PC-9 (cell line): ENCODE measurements at regions not wholly inside any gene's neighbourhood (a gene's known extent, or its start where the extent isn't known, plus 50 kb on each side); places are given as distances from the start of the nearest gene placed in this dataset.
"Not testable (repeated sequence)": the region's sequence is repeated elsewhere in the genome, so short reads cannot be mapped to it uniquely, and the experiment has no call there.

Experiments
- BruUV-seq: library from RNA; stranded (reverse); fragments of 400-500 nt; replicated peaks from 2 replicates; lab custom pipeline; 2021; lab: Mats Ljungman, UMichigan
- CTCF ChIA-PET: fragments of 300-600 bp; sonication (Branson Sonifier 250); formaldehyde crosslinking; loops from one replicate; lab custom pipeline; 2022; ENCODE audit warnings: antibody characterized with exemption; lab: Charles Lee
- POLR2A ChIA-PET: fragments of 300-600 bp; sonication (Branson Sonifier 250); formaldehyde crosslinking; loops from one replicate; lab custom pipeline; 2022; ENCODE audit warnings: antibody characterized with exemption; ENCODE audit not compliant: unreplicated experiment; lab: Charles Lee
- DNase-seq, 2 experiments: peaks; one replicate each; pipeline versions ENCODE4 v3.0.0 to v3.0.0-alpha.2; 2015 to 2022; ENCODE audit warnings: mixed read lengths in 1 of 2
- H2AFZ ChIP-seq: fragments of 200-600 bp; sonication (generic); 2 replicates; pipeline ENCODE4 v1.8.1; 2017; ENCODE audit warnings: antibody characterized with exemption
- H3F3A ChIP-seq: fragments of 200-600 bp; sonication (generic); 2 replicates; pipeline ENCODE4 v1.8.1; 2017; ENCODE audit warnings: antibody characterized with exemption, mild to moderate bottlenecking, low read depth; ENCODE audit not compliant: insufficient read depth
- H3K27ac ChIP-seq: fragments of 200-600 bp; sonication (generic); 2 replicates; pipeline ENCODE4 v1.6.1; 2016; ENCODE audit warnings: mixed run types
- H3K27me3 ChIP-seq: fragments of 200-600 bp; sonication (generic); 2 replicates; pipeline ENCODE4 v1.6.1; 2016; ENCODE audit warnings: low read depth, mixed run types; ENCODE audit not compliant: insufficient read depth
- H3K36me3 ChIP-seq: fragments of 200-600 bp; sonication (generic); 2 replicates; pipeline ENCODE4 v1.6.1; 2016; ENCODE audit warnings: low read depth, mixed run types
- H3K4me1 ChIP-seq: fragments of 200-600 bp; sonication (generic); replicated peaks from 2 replicates; pipeline ENCODE4 v1.6.1; 2016; ENCODE audit warnings: mixed run types; ENCODE audit not compliant: insufficient read depth
- H3K4me2 ChIP-seq: fragments of 200-600 bp; sonication (generic); 2 replicates; pipeline ENCODE4 v1.6.1; 2017; ENCODE audit warnings: mixed run types
- H3K4me3 ChIP-seq: fragments of 200-600 bp; sonication (generic); 2 replicates; pipeline ENCODE4 v1.6.1; 2016; ENCODE audit warnings: mixed run types
- H3K79me2 ChIP-seq: fragments of 200-600 bp; sonication (generic); 2 replicates; pipeline ENCODE4 v1.6.1; 2017; ENCODE audit warnings: low read depth, mixed run types
- H3K9me2 ChIP-seq: fragments of 200-600 bp; sonication (generic); 2 replicates; pipeline ENCODE4 v1.8.1; 2017; ENCODE audit warnings: mild to moderate bottlenecking; ENCODE audit not compliant: insufficient read depth
- H3K9me3 ChIP-seq: fragments of 200-600 bp; sonication (generic); 2 replicates; pipeline ENCODE4 v1.8.1; 2016; ENCODE audit warnings: low read depth; ENCODE audit not compliant: insufficient read depth
- H4K20me1 ChIP-seq: fragments of 200-600 bp; sonication (generic); 2 replicates; pipeline ENCODE4 v1.8.1; 2017; ENCODE audit not compliant: insufficient read depth
- CTCF ChIP-seq: fragments of 200-600 bp; sonication (generic); conservative IDR thresholded peaks from 2 replicates; pipeline ENCODE4 v1.6.1; 2017; ENCODE audit warnings: mixed run types, antibody characterized with exemption, mild to moderate bottlenecking, moderate library complexity
- EZH2 ChIP-seq: fragments of 200-600 bp; sonication (generic); IDR thresholded peaks from 2 replicates; pipeline ENCODE4 v1.8.0; 2017; ENCODE audit warnings: antibody characterized with exemption, low read depth
- intact Hi-C: fragments of 100-400 bp; cut with micrococcal nuclease; formaldehyde crosslinking; loops from one replicate; pipeline ENCODE4 v1.10.0; 2022; ENCODE audit not compliant: unreplicated experiment

DNA sequence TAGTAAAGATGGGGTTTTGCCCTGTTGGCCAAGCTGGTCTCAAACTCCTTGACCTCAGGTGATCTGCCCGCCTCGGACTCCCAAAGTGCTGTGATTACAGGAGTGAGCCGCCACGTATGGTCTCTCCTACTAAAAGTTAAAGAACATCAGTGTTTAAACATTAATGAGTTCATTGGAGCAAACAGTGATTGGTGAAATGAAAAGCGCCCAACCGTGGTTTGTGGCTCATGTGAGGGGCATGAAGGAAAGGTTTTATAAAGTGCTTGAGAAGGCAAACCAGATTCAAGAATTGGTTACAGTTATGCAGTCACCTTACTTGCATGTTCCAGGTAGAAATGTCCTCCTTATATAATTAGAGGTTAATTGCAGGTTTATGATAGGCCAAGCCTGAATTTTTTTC lies 109.5 kb downstream of the ZNF675 start:
- no peak for TF ChIP-seq EZH2
- no peak for TF ChIP-seq CTCF
- Histone ChIP-seq H3K9me2 (no peaks in the 10 kb centered on the region), H3K79me2 (no peaks in the 10 kb centered on the region), H3K4me3 (no peak overlapping the region), H3K9me3 (peaks cover 13% of the 10 kb centered on the region; the same call in 1 of the 2 replicates), H3K36me3 (no peaks in the 10 kb centered on the region), H4K20me1 (no peaks in the 10 kb centered on the region), H3F3A (no peaks in the 10 kb centered on the region), H3K4me1 (no peaks in the 10 kb centered on the region), H3K4me2 (no peak overlapping the region), H3K27ac (no peak overlapping the region), H3K27me3 (no peaks in the 10 kb centered on the region), H2AFZ (no peak overlapping the region)
- intact Hi-C loops: no loop called here
- no peak for DNase-seq
- ChIA-PET CTCF (no interaction called here), POLR2A (no interaction called here)
- no TSS peak for BruUV-seq

GRCh38 chr19:23571175-23571574 lies 115.8 kb downstream of the ZNF675 start:
- Histone ChIP-seq H3K36me3 (no peaks in the 10 kb centered on the region), H4K20me1 (no peaks in the 10 kb centered on the region), H3K27ac (no peak overlapping the region), H3K9me3 (peaks cover 44% of the 10 kb centered on the region; the same call in 1 of the 2 replicates), H3F3A (0 out of 2 replicates have a peak, but pooled peaks cover 5% of the 10 kb centered on the region), H3K27me3 (no peaks in the 10 kb centered on the region), H3K79me2 (no peaks in the 10 kb centered on the region), H3K4me3 (no peak overlapping the region), H2AFZ (no peak overlapping the region), H3K9me2 (no peaks in the 10 kb centered on the region), H3K4me2 (no peak overlapping the region), H3K4me1 (no peaks in the 10 kb centered on the region)
- no TSS peak for BruUV-seq
- intact Hi-C loops: no loop called here
- ChIA-PET CTCF (no interaction called here), POLR2A (no interaction called here)
- TF ChIP-seq CTCF (no peak), EZH2 (no peak)
- no peak for DNase-seq

- intact Hi-C loops: not testable (repeated sequence)
These were observed 118.9 kb downstream of the ZNF675 start for GRCh38 chr19:23568116-23568515.

GRCh38 chr19:23565256-23565655 lies 121.8 kb downstream of the ZNF675 start:
- Histone ChIP-seq H2AFZ (no peak overlapping the region), H3K4me1 (peaks cover 4% of the 10 kb centered on the region; the same call in 1 of the 2 replicates), H3K79me2 (no peaks in the 10 kb centered on the region), H3K27ac (0 out of 2 replicates have a peak overlapping the region, but pooled peaks have one; percentile 24), H3K36me3 (no peaks in the 10 kb centered on the region), H3F3A (no peaks in the 10 kb centered on the region; the same call in 1 of the 2 replicates), H3K4me3 (no peak overlapping the region), H3K4me2 (no peak overlapping the region), H4K20me1 (no peaks in the 10 kb centered on the region), H3K9me3 (peaks cover 35% of the 10 kb centered on the region), H3K27me3 (no peaks in the 10 kb centered on the region), H3K9me2 (no peaks in the 10 kb centered on the region)
- BruUV-seq: no TSS peak
- peak; percentile 3 to 77 for DNase-seq
- ChIA-PET CTCF (no interaction called here), POLR2A (no interaction called here)
- intact Hi-C loops: no loop called here
- TF ChIP-seq EZH2: no peak
- no peak for TF ChIP-seq CTCF

More at GRCh38 chr19:23568116-23568515, 118.9 kb downstream of the ZNF675 start:
- H3K27ac ChIP-seq, H3K27me3 ChIP-seq, H2AFZ ChIP-seq, CTCF ChIA-PET, DNase-seq, H3K36me3 ChIP-seq, BruUV-seq, H3K4me1 ChIP-seq, POLR2A ChIA-PET, H3K79me2 ChIP-seq, H3K9me2 ChIP-seq, H3K4me3 ChIP-seq, H3F3A ChIP-seq, H4K20me1 ChIP-seq, H3K4me2 ChIP-seq: not testable (repeated sequence)
- peaks cover 49% of the 10 kb centered on the region; the same call in 1 of the 2 replicates for H3K9me3 ChIP-seq
